Activated CD4-positive, alpha-beta T cell treated with anti-CD3 and anti-CD28 coated beads, Interleukin-2, amount 50 U/mL, for 48 hours (primary cell): ENCODE measurements at regions not wholly inside any gene's neighbourhood (a gene's known extent, or its start where the extent isn't known, plus 50 kb on each side); places are given as distances from the start of the nearest gene placed in this dataset.
A peak's percentile ranks its signal among the peaks of the same experiment; 100 is the strongest.
"Not testable (repeated sequence)": the region's sequence is repeated elsewhere in the genome, so short reads cannot be mapped to it uniquely, and the experiment has no call there.

Source experiments
- DNase-seq, 2 experiments: peaks; one replicate each; pipeline ENCODE4 v3.0.0-alpha.2; 2020

GRCh38 chr12:9304540-9304939 is 96.3 kb upstream of the PZP start:
- not testable (repeated sequence) for DNase-seq

GRCh38 chr12:9295872-9296271 is 87.7 kb upstream of the PZP start:
- DNase-seq: not testable (repeated sequence)

- not testable (repeated sequence) for DNase-seq
These were observed 86.0 kb upstream of the PZP start for GRCh38 chr12:9294072-9294620.

- not testable (repeated sequence) for DNase-seq
These were observed 85.2 kb upstream of the PZP start for GRCh38 chr12:9293391-9293790.

- not testable (repeated sequence) for DNase-seq
These were observed 81.8 kb upstream of the PZP start for GRCh38 chr12:9289984-9290383.

- not testable (repeated sequence) for DNase-seq
These were observed 76.5 kb upstream of the PZP start for GRCh38 chr12:9284724-9285123.

GRCh38 chr12:9284197-9284596 is 76.0 kb upstream of the PZP start:
- peak; percentile 39 to 54 for DNase-seq

- peak; percentile 87 to 92 for DNase-seq
These were observed 75.3 kb upstream of the PZP start for GRCh38 chr12:9283346-9284095.

- no peak for DNase-seq
These were observed 68.8 kb upstream of the PZP start for GRCh38 chr12:9276990-9277389.

- no peak for DNase-seq
These were observed 65.1 kb upstream of the PZP start for GRCh38 chr12:9273276-9273675.

GRCh38 chr12:9271875-9272274 is 63.7 kb upstream of the PZP start:
- no peak for DNase-seq

GRCh38 chr12:9264546-9264945 is 56.4 kb upstream of the PZP start:
- no peak for DNase-seq

- DNase-seq: no peak
These were observed 52.7 kb upstream of the PZP start for GRCh38 chr12:9260931-9261330.

- DNase-seq: no peak
These were observed 50.5 kb upstream of the PZP start for GRCh38 chr12:9258676-9259075.
